Right lobe of liver (tissue), 6 donors: ENCODE measurements at regions not wholly inside any gene's neighbourhood (a gene's known extent, or its start where the extent isn't known, plus 50 kb on each side); places are given as distances from the start of the nearest gene placed in this dataset.

ENCODE experiments used
- ATAC-seq, 4 donors: fragments of 200-7000 bp; cut with Tn5 transposase; one replicate each; pipeline ENCODE4 v1.9.1; 2020; ENCODE audit warnings: mild to moderate bottlenecking in 4 of 4, moderate library complexity in 4 of 4
- DNase-seq, 3 donors: peaks; one replicate each; pipeline ENCODE4 v3.0.0-alpha.2; 2020
- H3K27ac ChIP-seq, 3 donors: fragments of 200-600 bp; one replicate each; pipeline ENCODE4 v1.8.0; 2022
- H3K27me3 ChIP-seq, 2 donors: fragments of 200-600 bp; one replicate each; pipeline ENCODE4 v1.8.0; 2022
- H3K36me3 ChIP-seq, 4 donors: fragments of 200-600 bp; sonication (generic) in 1 of 4; one replicate each; pipeline versions ENCODE4 v1.5.1 to v1.8.0; 2017 to 2022; ENCODE audit warnings: control low read depth in 1 of 4
- H3K4me1 ChIP-seq, 4 donors: fragments of 200-600 bp; sonication (generic) in 1 of 4; one replicate each; pipeline versions ENCODE4 v1.5.1 to v1.8.0; 2017 to 2022; ENCODE audit warnings: control low read depth in 1 of 4
- H3K4me3 ChIP-seq, 3 donors: fragments of 200-600 bp; one replicate each; pipeline ENCODE4 v1.8.0; 2022
- H3K9me3 ChIP-seq, 4 donors: fragments of 200-600 bp; sonication (generic) in 1 of 4; one replicate each; pipeline versions ENCODE4 v1.5.1 to v1.8.0; 2017 to 2022; ENCODE audit warnings: control low read depth in 1 of 4
- POLR2A ChIP-seq: fragments of 450-650 bp; IDR thresholded peaks from one replicate; pipeline ENCODE4 v1.6.1; 2017; ENCODE audit warnings: antibody characterized with exemption, mild to moderate bottlenecking
- WGBS: methylation state at CpG from one replicate; pipeline ENCODE4 v1.1.6; 2018; ENCODE audit warnings: low coverage, low lambda C conversion rate; ENCODE audit not compliant: insufficient coverage; ENCODE audit errors: missing lambda C conversion rate; 5-methylcytosine and 5-hydroxymethylcytosine counted together
- intact Hi-C, 2 donors: fragments of 100-400 bp; cut with DNase I; formaldehyde crosslinking; loops; one replicate each; pipeline versions ENCODE4 v1.11.2 to v1.14.1; 2022
- TF ChIP-seq, protein P1 (sequence below), 4 donors: fragments of 200-600 bp in 3 of 4; fragments of 450-650 bp in 1 of 4; IDR thresholded peaks; one replicate each; pipeline versions ENCODE4 v1.5.1 to v1.8.0; 2016 to 2022; ENCODE audit warnings: antibody characterized with exemption in 4 of 4, mild to moderate bottlenecking in 2 of 4
- donor health status: DM: no; HTN: yes; CAD: no.
- donor health status: DM: no; HTN: no; CAD: no.
- donor health status: DM: no; HTN: no; CAD: no.
- donor health status: DM: no; HTN: yes; CAD: no.
- donor health status: DM: no; HTN: yes; CAD: no.

DNA sequence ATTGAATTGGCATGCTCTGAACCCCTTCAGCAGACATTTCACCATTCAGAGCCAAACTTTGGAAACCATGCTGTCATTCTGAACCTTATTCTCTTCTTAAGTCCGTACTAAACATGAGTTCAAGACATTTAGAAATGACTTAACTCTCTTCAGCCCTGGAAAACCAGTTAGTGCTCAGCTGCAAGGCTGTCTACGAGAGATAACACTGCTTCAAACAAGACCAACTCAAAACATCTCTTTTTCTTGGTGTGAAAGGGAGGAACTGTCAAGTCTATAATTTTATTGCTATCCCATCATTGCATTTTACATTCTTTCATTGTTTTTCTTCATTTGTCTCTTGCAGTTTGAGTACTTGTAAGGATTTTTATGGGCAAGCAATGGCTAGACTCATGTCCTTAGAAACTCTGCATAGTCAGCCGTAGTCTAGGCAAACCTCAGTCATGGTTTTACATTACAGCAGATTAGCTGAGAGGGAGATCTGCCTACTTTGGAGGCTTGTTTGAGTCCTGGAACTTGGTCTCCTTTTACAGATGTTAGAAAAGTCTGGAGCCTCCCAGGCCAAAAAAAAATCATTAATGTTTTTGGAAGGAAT lies 120.6 kb upstream of the JADE1 start:
- ATAC-seq (no peak), DNase-seq (no peak)
- intact Hi-C loops = no loop called here
- Histone ChIP-seq H3K4me1 (no peaks in the 10 kb centered on the region), H3K27me3 (no peaks in the 10 kb centered on the region), H3K4me3 (no peak overlapping the region), H3K9me3 (no peaks in the 10 kb centered on the region), H3K36me3 (no peaks in the 10 kb centered on the region), H3K27ac (no peak overlapping the region)
- 87% methylated on average over 3 of the region's 3 CpGs for WGBS
- TF ChIP-seq POLR2A = no peak
- TF ChIP-seq, protein P1, sequence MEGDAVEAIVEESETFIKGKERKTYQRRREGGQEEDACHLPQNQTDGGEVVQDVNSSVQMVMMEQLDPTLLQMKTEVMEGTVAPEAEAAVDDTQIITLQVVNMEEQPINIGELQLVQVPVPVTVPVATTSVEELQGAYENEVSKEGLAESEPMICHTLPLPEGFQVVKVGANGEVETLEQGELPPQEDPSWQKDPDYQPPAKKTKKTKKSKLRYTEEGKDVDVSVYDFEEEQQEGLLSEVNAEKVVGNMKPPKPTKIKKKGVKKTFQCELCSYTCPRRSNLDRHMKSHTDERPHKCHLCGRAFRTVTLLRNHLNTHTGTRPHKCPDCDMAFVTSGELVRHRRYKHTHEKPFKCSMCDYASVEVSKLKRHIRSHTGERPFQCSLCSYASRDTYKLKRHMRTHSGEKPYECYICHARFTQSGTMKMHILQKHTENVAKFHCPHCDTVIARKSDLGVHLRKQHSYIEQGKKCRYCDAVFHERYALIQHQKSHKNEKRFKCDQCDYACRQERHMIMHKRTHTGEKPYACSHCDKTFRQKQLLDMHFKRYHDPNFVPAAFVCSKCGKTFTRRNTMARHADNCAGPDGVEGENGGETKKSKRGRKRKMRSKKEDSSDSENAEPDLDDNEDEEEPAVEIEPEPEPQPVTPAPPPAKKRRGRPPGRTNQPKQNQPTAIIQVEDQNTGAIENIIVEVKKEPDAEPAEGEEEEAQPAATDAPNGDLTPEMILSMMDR (IDR thresholded peaks at IDR 0.05) = no peak

DNA sequence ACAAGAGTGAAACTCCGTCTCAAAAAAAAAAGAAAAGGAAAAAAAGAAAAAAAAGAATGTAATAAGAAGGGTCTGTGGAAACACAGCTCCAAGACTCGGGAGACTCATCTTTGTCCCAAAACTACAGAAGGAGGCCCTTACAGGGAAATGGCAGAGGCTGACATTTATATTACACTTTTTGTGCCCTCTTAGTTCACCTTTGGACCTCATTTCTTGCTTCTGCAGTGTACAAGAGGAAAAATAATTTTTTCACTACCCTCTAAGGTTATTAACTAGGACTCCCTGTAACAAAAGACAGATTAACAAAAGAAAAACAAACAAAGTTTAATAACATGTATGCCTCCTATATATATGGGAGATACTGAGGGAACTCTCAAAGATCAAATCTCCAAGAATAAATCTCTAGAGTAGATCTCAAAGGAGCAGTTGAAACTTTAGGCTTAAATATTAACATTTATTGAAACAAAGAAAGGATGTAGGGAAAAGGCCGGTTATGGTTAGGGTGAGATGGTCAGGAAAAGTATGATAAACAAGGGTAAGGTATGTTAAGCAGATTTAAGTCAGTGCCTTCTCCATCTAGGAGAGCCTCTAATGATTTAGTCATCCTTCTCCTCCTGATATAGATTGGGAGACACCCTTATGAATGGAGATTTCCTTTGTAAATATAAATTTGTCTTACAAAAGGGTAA lies 121.3 kb upstream of the JADE1 start:
- Histone ChIP-seq H3K4me1 (no peaks in the 10 kb centered on the region), H3K36me3 (no peaks in the 10 kb centered on the region), H3K27me3 (no peaks in the 10 kb centered on the region), H3K9me3 (no peaks in the 10 kb centered on the region), H3K4me3 (no peak overlapping the region), H3K27ac (no peak overlapping the region)
- ATAC-seq = no peak
- DNase-seq = no peak
- 71% methylated on average over 2 of the region's 3 CpGs for WGBS
- intact Hi-C loops = no loop called here
- TF ChIP-seq, protein P1 (IDR thresholded peaks at IDR 0.05) = no peak
- TF ChIP-seq POLR2A = no peak

DNA sequence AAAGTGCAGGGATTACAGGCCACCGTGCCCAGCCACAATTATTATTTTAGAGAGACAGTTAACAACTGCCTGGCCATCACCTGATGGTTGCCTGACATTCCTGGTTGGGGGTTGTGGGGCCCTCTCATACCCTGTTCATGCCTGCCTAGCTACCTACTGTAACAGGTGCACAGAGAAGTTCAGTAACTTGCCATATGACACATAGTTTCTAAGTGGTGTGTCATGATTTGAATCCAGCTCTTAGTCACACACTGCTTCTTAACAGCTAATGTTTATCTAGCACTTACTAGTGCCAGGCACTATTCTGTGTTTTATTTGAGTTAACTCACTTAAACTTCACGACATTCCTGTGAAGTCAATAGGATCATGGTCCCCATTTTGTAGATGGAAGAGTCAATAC lies 122.7 kb upstream of the JADE1 start:
- TF ChIP-seq POLR2A = no peak
- TF ChIP-seq, protein P1 (IDR thresholded peaks at IDR 0.05) = no peak
- intact Hi-C loops = no loop called here
- WGBS = 86% methylated on average over 2 of the region's 2 CpGs
- H3K4me3 ChIP-seq = no peak overlapping the region
- DNase-seq (no peak), ATAC-seq (no peak)
- no peaks in the 10 kb centered on the region for H3K36me3 ChIP-seq
- H3K4me1 ChIP-seq = no peaks in the 10 kb centered on the region
- H3K27ac ChIP-seq = no peak overlapping the region
- H3K9me3 ChIP-seq = no peaks in the 10 kb centered on the region
- H3K27me3 ChIP-seq = no peaks in the 10 kb centered on the region

DNA sequence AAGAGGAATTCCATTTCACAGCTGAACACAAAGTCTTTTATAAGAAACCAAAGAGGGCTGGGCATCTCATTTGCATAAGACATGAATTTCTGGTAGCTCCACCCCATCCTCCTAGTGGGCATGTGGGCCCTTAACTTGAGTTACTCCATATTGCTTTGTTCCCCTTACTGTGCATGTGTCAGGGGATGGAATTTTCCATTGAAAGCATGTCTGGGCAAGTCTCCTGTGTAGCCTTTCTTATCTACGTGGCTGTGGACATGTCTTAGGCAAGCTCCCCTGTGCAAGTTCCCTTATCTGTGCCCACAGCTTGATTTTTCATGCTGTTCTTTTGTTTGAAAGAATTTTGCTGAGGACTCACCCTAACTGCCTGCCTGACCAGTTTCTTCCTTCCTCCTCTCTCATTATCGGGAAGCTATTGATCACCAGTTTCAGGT lies 123.5 kb upstream of the JADE1 start:
- no peak overlapping the region for H3K4me3 ChIP-seq
- no peaks in the 10 kb centered on the region for H3K27me3 ChIP-seq
- no peak overlapping the region for H3K27ac ChIP-seq
- no peaks in the 10 kb centered on the region for H3K4me1 ChIP-seq
- 71% methylated on average over 2 of the region's 2 CpGs for WGBS
- TF ChIP-seq POLR2A = no peak
- TF ChIP-seq, protein P1 (IDR thresholded peaks at IDR 0.05) = no peak
- ATAC-seq (no peak), DNase-seq (no peak)
- no peaks in the 10 kb centered on the region for H3K36me3 ChIP-seq
- H3K9me3 ChIP-seq = no peaks in the 10 kb centered on the region
- intact Hi-C loops = no loop called here
